ENCODE measurements at regions not wholly inside any gene's neighbourhood (a gene's known extent, or its start where the extent isn't known, plus 50 kb on each side); places are given as distances from the start of the nearest gene placed in this dataset.

- Histone ChIP-seq H3K27me3 (ENCODE audit: insufficient read depth, low read depth, severe bottlenecking) (no peaks in the 10 kb centered on the region), H3K27ac (no peak overlapping the region), H3K9me3 (ENCODE audit: severe bottlenecking) (no peaks in the 10 kb centered on the region), H3K4me3 (ENCODE audit: low read depth, low read length) (no peak overlapping the region), H3K36me3 (no peaks in the 10 kb centered on the region)
- DNase-seq = no peak
- TF ChIP-seq CTCF (IDR thresholded peaks at IDR 0.05; ENCODE audit: low read depth, low read length) = no peak
Measured at GRCh38 chr10:28777911-28778310, 100.6 kb downstream of the BAMBI start.

GRCh38 chr10:28778524-28778923 is 101.2 kb downstream of the BAMBI start:
- no peaks in the 10 kb centered on the region for H3K27me3 ChIP-seq (ENCODE audit: insufficient read depth, low read depth, severe bottlenecking)
- no peak for TF ChIP-seq CTCF (IDR thresholded peaks at IDR 0.05; ENCODE audit: low read depth, low read length)
- H3K9me3 ChIP-seq (ENCODE audit: severe bottlenecking) = no peaks in the 10 kb centered on the region
- H3K4me3 ChIP-seq (ENCODE audit: low read depth, low read length) = no peak overlapping the region
- no peaks in the 10 kb centered on the region for H3K36me3 ChIP-seq
- DNase-seq = no peak
- H3K27ac ChIP-seq = no peak overlapping the region

- Histone ChIP-seq H3K27me3 (ENCODE audit: insufficient read depth, low read depth, severe bottlenecking) (no peaks in the 10 kb centered on the region), H3K4me3 (ENCODE audit: low read depth, low read length) (no peak overlapping the region), H3K9me3 (ENCODE audit: severe bottlenecking) (no peaks in the 10 kb centered on the region), H3K36me3 (no peaks in the 10 kb centered on the region), H3K27ac (no peak overlapping the region)
- no peak for TF ChIP-seq CTCF (IDR thresholded peaks at IDR 0.05; ENCODE audit: low read depth, low read length)
- no peak for DNase-seq
Measured at GRCh38 chr10:28781296-28781695, 104.0 kb downstream of the BAMBI start.

- Histone ChIP-seq H3K27ac (no peak overlapping the region), H3K36me3 (no peaks in the 10 kb centered on the region), H3K4me3 (ENCODE audit: low read depth, low read length) (no peak overlapping the region), H3K9me3 (ENCODE audit: severe bottlenecking) (no peaks in the 10 kb centered on the region), H3K27me3 (ENCODE audit: insufficient read depth, low read depth, severe bottlenecking) (no peaks in the 10 kb centered on the region)
- no peak for TF ChIP-seq CTCF (IDR thresholded peaks at IDR 0.05; ENCODE audit: low read depth, low read length)
- DNase-seq = no peak
Measured at GRCh38 chr10:28783087-28783486, 105.8 kb downstream of the BAMBI start.

- H3K36me3 ChIP-seq = no peaks in the 10 kb centered on the region
- no peak for TF ChIP-seq CTCF (IDR thresholded peaks at IDR 0.05; ENCODE audit: low read depth, low read length)
- no peaks in the 10 kb centered on the region for H3K9me3 ChIP-seq (ENCODE audit: severe bottlenecking)
- DNase-seq = no peak
- H3K27ac ChIP-seq = no peak overlapping the region
- H3K27me3 ChIP-seq (ENCODE audit: insufficient read depth, low read depth, severe bottlenecking) = no peaks in the 10 kb centered on the region
- no peak overlapping the region for H3K4me3 ChIP-seq (ENCODE audit: low read depth, low read length)
Measured at GRCh38 chr10:28785018-28785417, 107.7 kb downstream of the BAMBI start.

GRCh38 chr10:28788252-28788651 is 110.9 kb downstream of the BAMBI start:
- no peak overlapping the region for H3K4me3 ChIP-seq (ENCODE audit: low read depth, low read length)

More at GRCh38 chr10:28788252-28788651, 110.9 kb downstream of the BAMBI start:
- Histone ChIP-seq H3K27ac (no peak overlapping the region), H3K9me3 (ENCODE audit: severe bottlenecking) (no peaks in the 10 kb centered on the region), H3K27me3 (ENCODE audit: insufficient read depth, low read depth, severe bottlenecking) (no peaks in the 10 kb centered on the region), H3K36me3 (no peaks in the 10 kb centered on the region)
- no peak for DNase-seq
- no peak for TF ChIP-seq CTCF (IDR thresholded peaks at IDR 0.05; ENCODE audit: low read depth, low read length)

Data from WERI-Rb-1 (cell line).